Ovary (tissue), 3 donors: ENCODE measurements at regions not wholly inside any gene's neighbourhood (a gene's known extent, or its start where the extent isn't known, plus 50 kb on each side); places are given as distances from the start of the nearest gene placed in this dataset.

Source experiments
- CTCF ChIP-seq, 3 donors: fragments of 450-650 bp in 2 of 3; fragments of 200-600 bp in 1 of 3; IDR thresholded peaks; one replicate each; pipeline versions ENCODE4 v1.5.1 to v1.8.0; 2016 to 2022; ENCODE audit warnings: antibody characterized with exemption in 3 of 3, mild to moderate bottlenecking in 1 of 3
- POLR2A ChIP-seq: fragments of 450-650 bp; IDR thresholded peaks from one replicate; pipeline ENCODE4 v1.6.1; 2017; ENCODE audit warnings: antibody characterized with exemption, mild to moderate bottlenecking, moderate library complexity
- donor health status: DM: no; HTN: no; CAD: no.

- TF ChIP-seq POLR2A (no peak), CTCF (IDR thresholded peaks at IDR 0.05) (no peak)
These were observed 138.4 kb upstream of the HDAC4 start for GRCh38 chr2:239539083-239539775.
